Sigmoid colon (tissue), 6 donors: ENCODE measurements at regions not wholly inside any gene's neighbourhood (a gene's known extent, or its start where the extent isn't known, plus 50 kb on each side); places are given as distances from the start of the nearest gene placed in this dataset.

ENCODE experiments used
- DNase-seq: peaks from one replicate; pipeline ENCODE4 v3.0.0-alpha.2; 2019
- H3K27ac ChIP-seq, 4 donors: fragments of 200-600 bp; sonication (generic); one replicate each; pipeline ENCODE4 v1.5.1; 2016 to 2019; ENCODE audit warnings: mild to moderate bottlenecking in 1 of 4
- H3K27me3 ChIP-seq, 3 donors: fragments of 200-600 bp; sonication (generic); one replicate each; pipeline ENCODE4 v1.5.1; 2019; ENCODE audit warnings: mild to moderate bottlenecking in 1 of 3
- H3K36me3 ChIP-seq, 4 donors: fragments of 200-600 bp; sonication (generic); one replicate each; pipeline ENCODE4 v1.5.1; 2016 to 2019
- H3K4me1 ChIP-seq, 4 donors: fragments of 200-600 bp; sonication (generic); one replicate each; pipeline ENCODE4 v1.5.1; 2017 to 2019
- H3K4me3 ChIP-seq, 4 donors: fragments of 200-600 bp; sonication (generic); one replicate each; pipeline ENCODE4 v1.5.1; 2017 to 2019; ENCODE audit warnings: mild to moderate bottlenecking in 2 of 4, moderate library complexity in 1 of 4
- H3K9me3 ChIP-seq, 4 donors: fragments of 200-600 bp in 3 of 4; sonication (generic) in 3 of 4; one replicate each; pipeline versions ENCODE4 v1.5.1 to v1.6.1; 2013 to 2019
- CTCF ChIP-seq, 4 experiments: fragments of 450-650 bp in 3 of 4; fragments of 200-600 bp in 1 of 4; IDR thresholded peaks; one replicate each; pipeline ENCODE4 v1.5.1; 2016 to 2019; ENCODE audit warnings: antibody characterized with exemption in 4 of 4, mild to moderate bottlenecking in 3 of 4, moderate library complexity in 2 of 4
- EP300 ChIP-seq, 4 donors: sonication (generic); formaldehyde crosslinking; IDR thresholded peaks; one replicate each; pipeline ENCODE4 v1.6.1; 2017; ENCODE audit warnings: antibody characterized with exemption in 4 of 4
- POLR2A ChIP-seq, 2 donors: fragments of 450-650 bp; IDR thresholded peaks; one replicate each; pipeline ENCODE4 v1.6.1; 2016; ENCODE audit warnings: antibody characterized with exemption in 2 of 2, mild to moderate bottlenecking in 2 of 2, moderate library complexity in 2 of 2
- POLR2AphosphoS5 ChIP-seq, 4 donors: sonication (generic); formaldehyde crosslinking; IDR thresholded peaks; one replicate each; pipeline ENCODE4 v1.6.1; 2017; ENCODE audit warnings: antibody characterized with exemption in 4 of 4
- WGBS, 2 donors: extraction: QIAGEN DNeasy Blood & Tissue Kit; methylation state at CpG; one replicate each; pipeline ENCODE4 v1.1.7; 2013; 5-methylcytosine and 5-hydroxymethylcytosine counted together
- intact Hi-C: fragments of 100-400 bp; cut with DNase I; formaldehyde crosslinking; loops from one replicate; pipeline ENCODE4 v1.15.1; 2023
- donor health status: healthy with polysubstance abuse.
- donor health status: healthy.

GRCh38 chr12:115818973-115819372 is 458.5 kb downstream of the MED13L start:
- Histone ChIP-seq H3K4me1 (no peaks in the 10 kb centered on the region), H3K36me3 (no peaks in the 10 kb centered on the region), H3K27me3 (peaks cover 0 to 10% (median 0%) of the 10 kb centered on the region in 3 donors), H3K4me3 (no peak overlapping the region), H3K27ac (no peak overlapping the region), H3K9me3 (no peaks in the 10 kb centered on the region)
- no peak for DNase-seq
- TF ChIP-seq POLR2AphosphoS5 (IDR thresholded peaks at IDR 0.05), result no peak
- no peak for TF ChIP-seq CTCF (IDR thresholded peaks at IDR 0.05)
- no peak for TF ChIP-seq EP300 (IDR thresholded peaks at IDR 0.05)
- no peak for TF ChIP-seq POLR2A (IDR thresholded peaks at IDR 0.05)
- 86 to 96% methylated on average over 5 of the region's 5 CpGs for WGBS, 2 donors
- intact Hi-C loops, result no loop called here

- intact Hi-C loops, result no loop called here
- H3K27me3 ChIP-seq, result peaks cover 0 to 19% (median 0%) of the 10 kb centered on the region in 3 donors
- H3K27ac ChIP-seq, result no peak overlapping the region
- WGBS, 2 donors, result 68 to 81% methylated on average over 9 of the region's 9 CpGs
- H3K36me3 ChIP-seq, result no peaks in the 10 kb centered on the region
- no peak overlapping the region for H3K4me3 ChIP-seq
- H3K4me1 ChIP-seq, result no peaks in the 10 kb centered on the region
- DNase-seq, result no peak
- no peak for TF ChIP-seq EP300 (IDR thresholded peaks at IDR 0.05)
- no peak for TF ChIP-seq POLR2AphosphoS5 (IDR thresholded peaks at IDR 0.05)
- no peak for TF ChIP-seq CTCF (IDR thresholded peaks at IDR 0.05)
- no peak for TF ChIP-seq POLR2A (IDR thresholded peaks at IDR 0.05)
- H3K9me3 ChIP-seq, result no peaks in the 10 kb centered on the region
Measured at GRCh38 chr12:115817389-115817788, 460.1 kb downstream of the MED13L start.

GRCh38 chr12:115815924-115816323 is 461.6 kb downstream of the MED13L start:
- Histone ChIP-seq H3K9me3 (peaks cover 0 to 5% (median 0%) of the 10 kb centered on the region in 4 donors), H3K4me1 (no peaks in the 10 kb centered on the region), H3K36me3 (no peaks in the 10 kb centered on the region), H3K27ac (no peak overlapping the region), H3K27me3 (peaks cover 0 to 19% (median 0%) of the 10 kb centered on the region in 3 donors), H3K4me3 (no peak overlapping the region)
- TF ChIP-seq POLR2A (IDR thresholded peaks at IDR 0.05), result no peak
- TF ChIP-seq POLR2AphosphoS5 (IDR thresholded peaks at IDR 0.05), result no peak
- no peak for TF ChIP-seq CTCF (IDR thresholded peaks at IDR 0.05)
- TF ChIP-seq EP300 (IDR thresholded peaks at IDR 0.05), result no peak
- intact Hi-C loops, result no loop called here
- WGBS, 2 donors, result 79 to 85% methylated on average over 7 of the region's 7 CpGs
- DNase-seq, result no peak

GRCh38 chr12:115813256-115813655 is 464.2 kb downstream of the MED13L start:
- no peaks in the 10 kb centered on the region for H3K4me1 ChIP-seq
- H3K27ac ChIP-seq, result no peak overlapping the region
- TF ChIP-seq CTCF (IDR thresholded peaks at IDR 0.05), result no peak
- TF ChIP-seq EP300 (IDR thresholded peaks at IDR 0.05), result no peak
- 19 to 49% methylated on average over 2 of the region's 2 CpGs for WGBS, 2 donors
- H3K4me3 ChIP-seq, result no peak overlapping the region
- peaks cover 0 to 27% (median 0%) of the 10 kb centered on the region in 3 donors for H3K27me3 ChIP-seq
- no peak for DNase-seq
- peaks cover 0 to 5% (median 0%) of the 10 kb centered on the region in 4 donors for H3K9me3 ChIP-seq
- intact Hi-C loops, result no loop called here
- no peaks in the 10 kb centered on the region for H3K36me3 ChIP-seq

GRCh38 chr12:115811929-115812328 is 465.6 kb downstream of the MED13L start:
- DNase-seq, result no peak
- Histone ChIP-seq H3K27me3 (peaks cover 0 to 27% (median 0%) of the 10 kb centered on the region in 3 donors), H3K36me3 (no peaks in the 10 kb centered on the region), H3K4me3 (no peak overlapping the region), H3K4me1 (no peaks in the 10 kb centered on the region), H3K27ac (no peak overlapping the region), H3K9me3 (peaks cover 0 to 5% (median 0%) of the 10 kb centered on the region in 4 donors)
- intact Hi-C loops, result no loop called here
- WGBS, 2 donors, result 84 to 90% methylated on average over 1 of the region's 1 CpG
- TF ChIP-seq POLR2A (IDR thresholded peaks at IDR 0.05) (no peak), CTCF (IDR thresholded peaks at IDR 0.05) (no peak), EP300 (IDR thresholded peaks at IDR 0.05) (no peak), POLR2AphosphoS5 (IDR thresholded peaks at IDR 0.05) (no peak)
